ENCODE measurements at regions not wholly inside any gene's neighbourhood (a gene's known extent, or its start where the extent isn't known, plus 50 kb on each side); places are given as distances from the start of the nearest gene placed in this dataset.
A peak's percentile ranks its signal among the peaks of the same experiment; 100 is the strongest.

DNA sequence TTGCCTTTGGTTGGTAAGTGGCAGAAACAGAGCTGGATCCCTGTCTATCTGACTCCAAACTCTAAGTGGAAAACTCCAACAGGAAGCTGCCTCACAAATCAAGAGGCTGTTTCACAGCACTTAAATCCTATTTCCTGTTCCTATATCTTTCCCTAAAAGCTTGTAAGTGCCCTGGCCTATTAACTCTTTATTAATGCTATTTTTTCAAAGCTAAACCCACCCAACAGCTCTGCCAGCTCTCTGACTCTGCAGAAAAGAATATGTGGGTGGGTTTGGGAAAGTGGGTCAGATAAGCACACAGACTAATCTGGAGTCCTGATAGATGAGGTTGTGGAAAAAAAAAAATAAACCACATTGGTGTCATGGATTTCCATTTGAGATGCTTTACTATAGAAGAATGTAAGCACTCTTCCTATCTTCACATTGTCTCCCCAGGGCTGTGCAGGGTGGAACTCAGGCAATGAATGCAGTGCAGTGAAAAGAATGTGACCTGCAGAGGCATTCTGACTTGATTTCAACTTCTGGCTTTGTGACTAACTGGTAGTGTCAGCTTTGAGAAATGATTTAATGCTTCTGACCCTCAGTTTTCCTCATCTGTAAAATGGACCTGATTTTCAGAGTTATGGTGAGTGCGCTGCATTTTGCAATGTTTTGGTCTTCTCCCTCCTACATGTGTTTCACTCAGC is 125.6 kb downstream of the AASDHPPT start:
- TF ChIP-seq ZNF768 (CRISPR knock-in tag; IDR thresholded peaks at IDR 0.05): no peak
- TF ChIP-seq ZNF629 (CRISPR knock-in tag; conservative IDR thresholded peaks at IDR 0.05): peak; percentile 49
- DNase-seq (ENCODE audit: low spot score) (no peak), FAIRE-seq (no peak), ATAC-seq (no peak)
- no peaks in the 10 kb centered on the region for H3K79me2 ChIP-seq (ENCODE audit: insufficient read depth, low read length)
- 18% methylated on average over 1 of the region's 1 CpG for WGBS (ENCODE audit: low lambda C conversion rate)
- peaks cover 6% of the 10 kb centered on the region for H3K9me3 ChIP-seq (ENCODE audit: low read length)
- no peak overlapping the region for H3K4me2 ChIP-seq (ENCODE audit: low read depth, low read length)
- H3K36me3 ChIP-seq (replicated peaks in 1 of 2; ENCODE audit: control insufficient read depth in 1 of 2, insufficient read depth in 2 of 2, low read length in 2 of 2): no peaks in the 10 kb centered on the region
- intact Hi-C loops (cut with micrococcal nuclease; ENCODE audit: unreplicated experiment) (no loop called here), in situ Hi-C loops (cut with HindIII; ENCODE audit: extremely low pct_ligation_motif_present, low pct_unique_long_range_greater_than_20kb) (no loop called here)
- no peak overlapping the region for H3K4me3 ChIP-seq (replicated peaks in 1 of 3; ENCODE audit: insufficient read depth in 1 of 3, low read depth in 2 of 3, low read length in 3 of 3)
- H3K9ac ChIP-seq (ENCODE audit: insufficient read depth, low read depth, low read length): no peak overlapping the region
- no peaks in the 10 kb centered on the region for H3K27me3 ChIP-seq (ENCODE audit: control insufficient read depth in 1 of 2, insufficient read depth in 2 of 2, low read length in 2 of 2)
- ChIA-PET POLR2A (no interaction called here), CTCF (ENCODE audit: low intra/inter-chr PET ratio, low total read pairs) (no interaction called here)
- no peaks in the 10 kb centered on the region for H4K20me1 ChIP-seq (ENCODE audit: insufficient read depth, low read length)
- no peak overlapping the region for H2AFZ ChIP-seq (ENCODE audit: low read length)
- BruUV-seq (replicated peaks): no TSS peak
- H3K27ac ChIP-seq (ENCODE audit: extremely low read length, insufficient read depth, low read length): no peak overlapping the region
- H3K4me1 ChIP-seq (ENCODE audit: insufficient read depth, low read length): no peaks in the 10 kb centered on the region

DNA sequence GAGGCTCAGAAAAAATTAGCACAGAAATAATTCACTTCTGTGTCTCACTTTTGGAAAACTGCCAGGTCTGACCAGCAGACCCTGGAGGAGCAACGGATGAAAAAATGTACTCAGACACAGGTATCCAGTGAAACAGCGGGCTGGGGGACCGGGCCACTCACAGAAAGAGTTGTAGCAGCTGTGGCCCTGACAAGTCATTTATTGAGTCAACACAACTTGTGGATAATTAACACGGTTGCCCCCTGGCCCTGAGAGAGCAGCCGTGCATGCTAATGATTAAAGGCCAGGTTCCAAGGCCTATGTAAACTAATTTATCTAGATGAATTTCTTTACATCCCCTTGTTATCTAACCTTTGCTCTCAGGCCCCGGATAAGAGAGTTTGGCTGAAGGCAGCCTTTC is 131.3 kb downstream of the AASDHPPT start:
- Histone ChIP-seq H3K27me3 (ENCODE audit: control insufficient read depth in 1 of 2, insufficient read depth in 2 of 2, low read length in 2 of 2) (no peaks in the 10 kb centered on the region), H3K36me3 (replicated peaks in 1 of 2; ENCODE audit: control insufficient read depth in 1 of 2, insufficient read depth in 2 of 2, low read length in 2 of 2) (no peaks in the 10 kb centered on the region), H4K20me1 (ENCODE audit: insufficient read depth, low read length) (no peaks in the 10 kb centered on the region), H3K9me3 (ENCODE audit: low read length) (peaks cover 10% of the 10 kb centered on the region), H3K79me2 (ENCODE audit: insufficient read depth, low read length) (no peaks in the 10 kb centered on the region), H3K27ac (ENCODE audit: extremely low read length, insufficient read depth, low read length) (no peak overlapping the region), H3K4me3 (replicated peaks in 1 of 3; ENCODE audit: insufficient read depth in 1 of 3, low read depth in 2 of 3, low read length in 3 of 3) (no peak overlapping the region), H2AFZ (ENCODE audit: low read length) (no peak overlapping the region), H3K4me2 (ENCODE audit: low read depth, low read length) (no peak overlapping the region), H3K9ac (ENCODE audit: insufficient read depth, low read depth, low read length) (no peak overlapping the region), H3K4me1 (ENCODE audit: insufficient read depth, low read length) (peaks cover 15% of the 10 kb centered on the region)
- CTCF ChIA-PET (ENCODE audit: low intra/inter-chr PET ratio, low total read pairs): no interaction called here
- peak; percentile 5 for DNase-seq (ENCODE audit: low spot score)
- POLR2A ChIA-PET: no interaction called here
- peak; percentile 94 for ATAC-seq
- in situ Hi-C loops (cut with HindIII; ENCODE audit: extremely low pct_ligation_motif_present, low pct_unique_long_range_greater_than_20kb) (no loop called here), intact Hi-C loops (cut with micrococcal nuclease; ENCODE audit: unreplicated experiment) (no loop called here)
- FAIRE-seq: peak; percentile 21
- WGBS (ENCODE audit: low lambda C conversion rate): 0% methylated on average over 5 of the region's 6 CpGs
- BruUV-seq (replicated peaks): no TSS peak
- no peak for TF ChIP-seq ZNF207 (IDR thresholded peaks at IDR 0.05; ENCODE audit: borderline replicate concordance)
- TF ChIP-seq NFKB2 (CRISPR knock-in tag; IDR thresholded peaks at IDR 0.05; ENCODE audit: borderline replicate concordance): no peak
- no peak for TF ChIP-seq HMGA1 (CRISPR knock-in tag; conservative IDR thresholded peaks at IDR 0.05)
- TF ChIP-seq MIXL1 (CRISPR knock-in tag; IDR thresholded peaks at IDR 0.05): peak; percentile 94
- no peak for TF ChIP-seq ZFAT (CRISPR knock-in tag; conservative IDR thresholded peaks at IDR 0.05)
- TF ChIP-seq RCOR2 (CRISPR knock-in tag; IDR thresholded peaks at IDR 0.05): no peak
- TF ChIP-seq FOXJ3 (CRISPR knock-in tag; IDR thresholded peaks at IDR 0.05; ENCODE audit: borderline replicate concordance): peak; percentile 18; the same call in 1 of the 2 replicates
- peak; percentile 95 for TF ChIP-seq TBX2 (CRISPR knock-in tag; IDR thresholded peaks at IDR 0.05; ENCODE audit: borderline replicate concordance)
- no peak for TF ChIP-seq ZNF331 (CRISPR knock-in tag; IDR thresholded peaks at IDR 0.05)
- TF ChIP-seq, protein P1, sequence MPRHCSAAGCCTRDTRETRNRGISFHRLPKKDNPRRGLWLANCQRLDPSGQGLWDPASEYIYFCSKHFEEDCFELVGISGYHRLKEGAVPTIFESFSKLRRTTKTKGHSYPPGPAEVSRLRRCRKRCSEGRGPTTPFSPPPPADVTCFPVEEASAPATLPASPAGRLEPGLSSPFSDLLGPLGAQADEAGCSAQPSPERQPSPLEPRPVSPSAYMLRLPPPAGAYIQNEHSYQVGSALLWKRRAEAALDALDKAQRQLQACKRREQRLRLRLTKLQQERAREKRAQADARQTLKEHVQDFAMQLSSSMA (CRISPR knock-in tag; IDR thresholded peaks at IDR 0.05): no peak
- TF ChIP-seq ISL2 (CRISPR knock-in tag; IDR thresholded peaks at IDR 0.05): peak; percentile 36; the same call in 1 of the 2 replicates
- TF ChIP-seq ZNF75D (CRISPR knock-in tag; IDR thresholded peaks at IDR 0.05; ENCODE audit: borderline replicate concordance): no peak
- TF ChIP-seq WIZ (CRISPR knock-in tag; IDR thresholded peaks at IDR 0.05): no peak
- TF ChIP-seq, protein P2, sequence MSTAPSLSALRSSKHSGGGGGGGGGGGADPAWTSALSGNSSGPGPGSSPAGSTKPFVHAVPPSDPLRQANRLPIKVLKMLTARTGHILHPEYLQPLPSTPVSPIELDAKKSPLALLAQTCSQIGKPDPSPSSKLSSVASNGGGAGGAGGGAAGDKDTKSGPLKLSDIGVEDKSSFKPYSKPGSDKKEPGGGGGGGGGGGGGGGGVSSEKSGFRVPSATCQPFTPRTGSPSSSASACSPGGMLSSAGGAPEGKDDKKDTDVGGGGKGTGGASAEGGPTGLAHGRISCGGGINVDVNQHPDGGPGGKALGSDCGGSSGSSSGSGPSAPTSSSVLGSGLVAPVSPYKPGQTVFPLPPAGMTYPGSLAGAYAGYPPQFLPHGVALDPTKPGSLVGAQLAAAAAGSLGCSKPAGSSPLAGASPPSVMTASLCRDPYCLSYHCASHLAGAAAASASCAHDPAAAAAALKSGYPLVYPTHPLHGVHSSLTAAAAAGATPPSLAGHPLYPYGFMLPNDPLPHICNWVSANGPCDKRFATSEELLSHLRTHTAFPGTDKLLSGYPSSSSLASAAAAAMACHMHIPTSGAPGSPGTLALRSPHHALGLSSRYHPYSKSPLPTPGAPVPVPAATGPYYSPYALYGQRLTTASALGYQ (CRISPR knock-in tag; IDR thresholded peaks at IDR 0.05): peak; percentile 42; the same call in 1 of the 2 replicates
- TF ChIP-seq ARNT2 (CRISPR knock-in tag; IDR thresholded peaks at IDR 0.05; ENCODE audit: low read depth): no peak
